GM18907 (cell line): ENCODE measurements at regions not wholly inside any gene's neighbourhood (a gene's known extent, or its start where the extent isn't known, plus 50 kb on each side); places are given as distances from the start of the nearest gene placed in this dataset.
"Not testable (repeated sequence)": the region's sequence is repeated elsewhere in the genome, so short reads cannot be mapped to it uniquely, and the experiment has no call there.

Source experiments
- ATAC-seq: cut with Tn5 transposase; IDR thresholded peaks from one replicate; pipeline ENCODE4 v1.9.1; 2021; ENCODE audit warnings: mild to moderate bottlenecking, moderate library complexity; ENCODE audit not compliant: unreplicated experiment

DNA sequence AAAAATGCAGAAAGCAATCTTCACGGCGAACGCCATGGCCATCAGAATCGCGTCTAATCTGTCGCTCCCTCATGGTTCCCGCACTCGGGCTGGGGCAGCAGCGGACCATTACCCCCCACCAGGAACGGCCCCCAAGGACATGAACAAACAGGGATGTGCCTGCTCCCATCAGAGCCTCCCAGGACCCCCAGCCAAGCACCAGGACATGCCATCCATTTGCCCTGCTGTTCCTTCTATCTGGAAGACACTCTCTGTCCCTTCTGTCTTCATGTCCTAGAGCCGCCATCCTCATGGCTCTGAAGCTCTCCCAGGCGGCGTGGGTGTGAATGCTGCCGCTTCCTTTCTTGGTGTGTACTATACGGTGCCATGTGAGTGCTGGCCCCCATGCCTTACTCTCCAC lies 371.8 kb downstream of the BCL11B start:
- ATAC-seq, result no peak

DNA sequence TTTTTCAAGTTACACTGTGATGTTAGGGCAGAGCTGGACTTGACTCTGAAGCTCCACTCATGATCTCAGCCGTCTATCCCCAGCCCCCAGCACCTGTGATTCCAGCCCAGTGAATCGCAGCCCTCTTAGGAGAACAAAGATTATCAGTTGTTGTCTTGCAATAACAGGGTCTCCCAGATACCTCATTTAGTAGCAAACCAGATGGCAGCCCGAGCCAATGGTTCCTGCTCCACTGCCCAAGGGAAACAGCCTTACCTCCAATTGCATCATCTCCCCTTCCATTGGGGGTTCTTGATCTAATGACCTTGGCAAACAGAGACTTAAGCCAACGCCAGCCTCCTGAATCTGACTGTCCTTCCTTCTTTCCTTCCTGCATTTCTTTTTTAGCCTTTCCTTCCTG lies 371.2 kb downstream of the BCL11B start:
- no peak for ATAC-seq

DNA sequence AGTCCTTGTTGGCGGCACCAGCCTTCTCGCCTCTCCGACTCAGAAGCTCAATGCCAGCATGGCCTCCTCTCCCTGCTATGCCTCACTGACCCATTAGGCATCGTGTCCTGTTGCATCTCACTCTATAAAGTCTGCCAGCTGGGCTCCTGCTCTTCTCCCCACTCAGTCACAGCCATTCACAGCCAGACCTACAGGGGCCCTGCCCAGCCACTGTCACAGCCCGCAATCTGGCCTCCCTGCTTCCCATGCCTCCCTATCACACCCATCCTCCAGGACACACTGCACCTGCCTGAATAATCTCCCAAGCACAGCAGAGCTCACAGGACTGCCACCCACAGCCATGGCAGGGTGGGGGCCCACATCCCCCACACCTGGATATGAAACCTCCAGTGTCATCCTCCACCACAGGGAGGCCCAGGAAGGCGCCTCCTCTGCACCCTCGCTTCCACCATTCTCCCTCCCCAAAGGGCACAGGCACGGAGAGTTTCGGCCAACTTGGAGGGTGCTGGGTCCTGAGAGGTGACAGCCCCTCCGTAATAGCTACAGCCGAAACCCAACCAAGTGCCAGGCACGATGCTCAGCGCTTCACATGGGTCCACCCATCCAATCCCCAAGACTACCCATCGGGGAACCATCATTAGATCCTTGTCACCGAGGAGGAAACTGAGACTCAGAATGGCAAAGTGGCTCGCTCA lies 370.3 kb downstream of the BCL11B start:
- no peak for ATAC-seq

DNA sequence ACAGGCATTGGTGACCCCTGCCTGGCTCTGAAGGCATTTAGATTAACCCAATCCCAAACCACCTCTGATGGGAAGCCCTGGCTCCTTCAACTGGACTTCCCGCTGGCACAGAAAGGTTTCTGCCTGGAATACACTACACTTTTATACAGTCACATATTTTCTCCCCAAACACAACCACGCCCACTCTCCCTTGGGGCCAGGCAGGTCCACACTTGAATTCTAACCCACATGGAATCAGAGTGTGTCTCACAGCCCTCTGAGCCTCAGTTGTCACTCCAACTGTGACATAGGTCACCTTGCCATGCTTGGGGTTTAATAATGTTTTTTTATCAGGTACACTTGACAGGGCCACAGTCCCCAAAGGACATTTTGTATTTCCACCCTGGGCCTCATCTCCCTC lies 368.6 kb downstream of the BCL11B start:
- ATAC-seq, result no peak

DNA sequence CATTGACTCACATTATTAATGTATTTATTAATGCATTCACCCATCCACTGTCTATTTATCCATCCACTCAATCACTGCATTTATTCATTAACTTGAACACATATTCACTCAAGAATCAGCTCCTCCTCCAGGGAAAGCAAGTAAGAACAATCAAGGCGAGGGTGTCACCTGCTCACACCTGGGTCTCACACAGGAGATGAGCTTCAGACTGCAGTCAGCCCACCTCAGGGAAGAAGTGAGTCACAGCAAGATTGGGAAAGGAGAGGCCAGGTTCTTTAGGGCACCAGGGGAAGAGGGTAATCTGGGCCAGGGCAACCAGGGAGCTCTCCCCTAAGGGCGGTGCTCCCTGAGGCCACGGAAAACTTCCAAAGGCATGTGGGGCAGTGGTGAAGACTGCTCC lies 367.3 kb downstream of the BCL11B start:
- no peak for ATAC-seq

DNA sequence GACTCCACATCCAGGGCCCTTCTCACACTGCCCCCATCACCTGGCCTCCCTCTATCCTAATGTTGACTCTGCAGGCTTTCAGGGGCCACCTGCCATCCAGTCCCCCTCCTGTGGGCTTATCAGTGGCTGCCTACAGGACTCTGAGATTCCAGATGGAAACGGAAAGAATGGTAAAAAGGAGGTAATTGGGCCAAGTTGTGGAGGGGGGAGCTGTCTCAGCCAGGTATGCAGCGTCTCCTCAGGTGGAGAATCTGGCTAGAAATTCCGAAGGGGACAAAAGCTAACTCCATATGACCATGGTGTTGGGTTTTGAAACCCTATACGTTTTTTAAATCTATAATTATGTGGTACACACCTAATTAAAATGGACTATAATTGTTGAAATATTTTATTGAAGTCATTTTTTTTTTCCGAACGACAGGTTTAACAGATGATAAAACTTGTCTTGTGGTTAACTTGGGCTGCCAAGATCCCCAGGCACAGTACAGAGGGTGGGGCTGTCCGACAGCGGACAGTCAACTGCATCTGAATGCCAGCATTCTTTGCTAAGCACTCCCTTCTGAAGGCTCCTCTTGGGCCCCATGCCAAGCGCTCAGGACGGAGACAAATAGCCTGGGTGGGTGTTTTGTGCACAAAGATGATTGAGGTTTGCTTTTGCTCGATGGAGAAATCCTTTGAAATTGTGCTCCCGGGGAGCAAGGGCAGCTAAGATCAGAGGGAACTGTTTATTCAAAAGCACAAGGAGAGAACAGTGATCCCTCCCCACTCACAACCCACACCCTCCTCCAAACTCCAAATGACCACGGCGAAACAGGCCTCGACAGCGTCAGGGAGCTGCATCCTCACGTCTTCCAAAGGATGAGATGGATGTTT lies 365.6 kb downstream of the BCL11B start:
- ATAC-seq, result no peak

DNA sequence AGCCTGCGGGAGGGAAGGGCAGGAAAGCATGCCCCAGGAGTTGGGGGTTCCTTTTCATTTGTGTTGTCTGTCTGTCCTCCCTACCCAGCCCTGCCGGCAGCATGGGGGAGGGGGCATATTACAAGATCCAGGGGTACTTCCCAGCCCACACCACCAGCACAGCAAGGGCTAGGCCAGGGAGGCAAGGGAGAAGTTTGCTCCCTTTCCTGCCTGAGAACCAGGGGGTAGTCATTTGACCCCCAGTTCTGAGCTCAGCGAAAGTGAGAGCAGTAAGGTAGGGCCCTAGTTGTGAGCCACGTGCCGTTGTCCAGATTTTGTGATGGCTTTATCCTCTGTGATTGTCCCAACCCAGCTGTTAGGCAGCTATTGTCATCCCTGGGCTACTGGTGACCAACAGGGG lies 364.7 kb downstream of the BCL11B start:
- ATAC-seq, result no peak

DNA sequence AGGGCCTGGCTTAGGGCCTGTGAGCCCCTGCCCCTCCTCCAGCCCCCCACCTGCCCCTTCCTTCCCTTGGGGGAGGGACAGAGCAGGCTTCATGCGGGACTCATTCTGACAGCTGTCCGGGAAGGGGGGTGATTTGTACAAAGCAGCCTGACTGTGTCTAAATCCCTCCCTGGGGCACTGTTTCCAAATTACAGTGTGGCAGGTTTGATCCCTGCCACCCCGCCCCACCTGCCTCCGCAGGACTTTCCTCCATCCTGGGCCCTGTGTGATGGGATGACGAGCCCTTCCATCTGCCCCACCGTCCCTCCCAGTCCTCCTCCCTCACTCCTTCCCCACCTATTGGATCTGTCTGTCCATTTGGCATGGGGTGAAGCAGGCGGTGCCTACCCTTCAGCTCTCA lies 363.9 kb downstream of the BCL11B start:
- no peak for ATAC-seq

DNA sequence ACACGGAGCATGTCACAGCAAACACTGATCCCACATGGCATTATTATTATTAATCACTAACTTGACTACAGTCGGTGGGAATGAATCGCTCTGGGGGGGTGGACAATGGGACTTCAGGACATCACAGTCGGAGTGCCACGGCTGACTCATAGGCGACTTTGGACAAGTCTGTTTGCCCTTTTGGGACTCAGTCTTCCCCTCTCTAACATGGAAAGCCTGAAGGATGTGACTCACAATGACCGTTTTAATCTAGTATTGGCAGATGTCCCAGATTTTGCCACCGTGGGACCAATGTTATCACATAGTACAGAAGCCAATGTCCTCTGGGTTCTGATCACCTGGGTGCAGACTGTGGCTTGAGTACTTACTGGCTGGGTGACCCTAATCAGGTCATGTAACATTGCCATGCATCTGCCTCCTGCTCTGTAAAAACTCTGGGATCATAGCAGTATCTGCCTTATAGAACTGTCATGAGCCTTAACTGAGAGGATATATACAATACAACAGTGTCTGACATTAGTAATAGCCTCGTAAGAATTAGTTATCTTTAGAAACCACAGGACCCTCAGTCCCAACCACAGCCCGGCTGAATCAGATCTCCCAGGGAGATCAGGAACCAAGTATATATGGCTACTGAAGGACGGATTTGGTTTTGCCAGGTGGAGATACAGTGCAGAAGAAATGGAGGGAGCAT lies 362.6 kb downstream of the BCL11B start:
- no peak for ATAC-seq

DNA sequence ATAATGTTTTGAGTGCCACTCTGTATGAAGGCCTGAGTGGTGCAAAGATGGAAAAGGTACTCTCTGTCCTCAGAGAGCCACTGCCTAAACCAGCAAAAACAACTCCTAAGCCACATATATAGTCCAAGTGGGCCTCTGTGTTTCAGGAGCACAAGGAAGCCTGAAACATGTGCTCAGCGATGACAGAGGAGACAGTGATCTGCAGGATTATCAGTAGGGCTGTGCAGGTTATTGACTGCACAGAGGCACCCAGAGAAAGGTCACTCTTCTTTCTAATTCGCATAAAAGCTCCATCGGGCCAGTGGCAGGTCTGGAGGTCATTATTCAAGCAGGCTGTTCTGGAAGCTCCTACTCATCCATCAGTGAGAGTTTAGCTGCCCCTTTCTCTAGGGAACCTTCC lies 361.9 kb downstream of the BCL11B start:
- no peak for ATAC-seq

DNA sequence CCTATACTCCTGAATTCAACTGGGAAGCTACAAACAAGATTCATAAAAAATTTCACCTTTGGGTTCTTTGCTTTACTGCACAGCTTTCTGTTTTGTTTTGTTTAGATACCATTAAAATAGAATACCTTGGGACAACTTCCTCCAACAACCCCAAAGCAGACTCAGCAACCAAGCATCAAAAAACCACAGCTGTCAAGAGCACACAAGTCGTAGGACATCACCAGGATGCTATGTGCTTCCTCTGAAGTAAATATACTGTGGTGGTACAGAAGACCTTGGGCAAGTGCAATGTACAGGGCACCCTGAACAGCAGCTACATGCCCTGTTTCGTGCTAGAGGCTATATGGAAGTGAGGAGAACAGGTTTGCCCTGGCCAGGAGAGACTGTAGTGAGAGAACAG lies 359.3 kb downstream of the BCL11B start:
- ATAC-seq, result no peak

DNA sequence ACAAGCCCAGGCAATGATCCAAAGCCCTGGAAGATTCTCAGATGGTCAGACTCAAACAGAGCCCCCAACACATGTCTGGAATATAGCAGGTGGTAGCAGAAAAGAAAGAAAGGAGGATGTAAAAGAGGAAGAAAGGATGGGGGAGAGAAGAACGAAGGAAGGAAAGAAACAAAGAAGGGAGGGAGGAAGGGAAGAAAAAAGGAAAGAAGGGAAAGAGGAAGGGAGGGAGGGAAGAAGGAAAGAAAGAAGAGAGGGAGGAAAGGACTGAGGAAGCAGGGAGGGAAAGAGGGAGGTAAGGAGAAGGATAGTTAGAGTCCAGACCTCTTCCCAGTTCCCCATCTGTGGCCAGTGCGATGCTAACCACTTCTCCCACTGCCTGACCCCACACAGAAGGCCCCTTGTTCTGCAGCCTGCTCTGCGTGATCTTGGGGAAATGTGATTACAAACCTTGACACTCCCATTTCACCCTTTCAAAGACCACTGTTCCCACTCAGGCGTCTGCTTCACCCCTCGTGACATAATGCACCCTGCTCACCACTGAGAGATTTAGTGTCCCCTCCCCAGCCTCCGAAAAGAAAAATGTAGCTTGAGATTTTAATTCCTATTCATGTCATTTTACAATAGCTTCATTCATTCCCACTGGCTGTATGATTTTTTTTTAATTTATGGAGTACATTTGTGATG lies 357.9 kb downstream of the BCL11B start:
- no peak for ATAC-seq

DNA sequence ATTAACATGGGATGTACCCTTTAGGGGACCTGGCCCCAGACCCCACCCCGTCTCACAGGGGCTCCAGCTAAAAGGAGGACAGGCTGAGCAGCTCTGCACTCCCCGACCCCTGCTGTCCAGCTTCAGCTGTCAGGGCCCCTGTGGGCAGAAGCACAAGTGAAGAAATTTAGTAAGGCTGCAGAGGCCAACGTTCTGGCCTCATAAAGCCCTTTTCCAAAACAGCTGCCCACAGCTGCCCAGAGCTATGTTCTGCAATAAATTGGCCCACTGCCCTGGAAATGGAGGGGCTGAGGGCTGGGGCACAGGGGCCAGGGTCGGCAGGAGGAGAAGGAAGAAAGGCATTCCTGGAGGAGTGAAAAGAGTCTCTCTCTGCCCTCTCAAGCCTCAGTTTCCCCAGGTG lies 357.1 kb downstream of the BCL11B start:
- no peak for ATAC-seq

DNA sequence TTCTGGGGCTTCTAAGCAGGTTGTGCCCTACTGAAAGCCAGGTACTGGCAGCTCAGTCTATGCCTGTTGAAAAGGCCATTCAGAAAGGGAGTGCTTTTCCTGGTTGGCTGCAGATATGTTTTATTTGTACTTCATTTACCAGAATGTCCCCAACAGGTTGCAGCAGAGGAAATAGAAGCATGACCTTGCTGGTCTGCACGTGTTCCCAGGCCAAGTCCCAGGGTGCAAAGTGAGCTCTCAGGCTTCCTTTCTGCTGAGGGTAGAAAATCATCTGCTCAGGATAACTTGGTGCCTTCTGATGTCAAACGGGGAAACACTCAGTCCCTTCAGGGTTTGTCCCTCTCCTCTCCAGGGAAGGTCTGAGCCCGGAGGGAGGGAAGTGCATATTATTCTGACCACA lies 356.4 kb downstream of the BCL11B start:
- ATAC-seq, result no peak

DNA sequence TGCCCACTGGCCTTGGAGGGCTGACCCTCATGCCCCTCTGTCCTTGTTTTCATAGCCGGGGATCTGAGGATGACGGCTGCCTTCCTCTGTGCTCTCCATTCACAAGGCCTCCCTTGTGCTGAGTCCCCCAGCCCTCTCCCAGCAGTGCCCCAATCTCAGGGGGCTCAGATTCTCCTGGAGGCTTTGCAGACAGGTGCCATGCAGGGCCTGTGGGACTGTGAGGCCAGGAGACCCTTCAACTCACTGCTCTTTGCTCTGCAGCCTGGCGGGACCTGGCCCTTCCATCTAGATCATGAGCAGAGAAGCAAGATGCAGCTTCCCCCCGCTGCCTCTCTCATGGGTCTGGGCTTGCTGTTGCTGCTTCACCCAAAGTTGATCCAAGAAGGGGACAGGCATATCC lies 356.0 kb downstream of the BCL11B start:
- no peak for ATAC-seq

DNA sequence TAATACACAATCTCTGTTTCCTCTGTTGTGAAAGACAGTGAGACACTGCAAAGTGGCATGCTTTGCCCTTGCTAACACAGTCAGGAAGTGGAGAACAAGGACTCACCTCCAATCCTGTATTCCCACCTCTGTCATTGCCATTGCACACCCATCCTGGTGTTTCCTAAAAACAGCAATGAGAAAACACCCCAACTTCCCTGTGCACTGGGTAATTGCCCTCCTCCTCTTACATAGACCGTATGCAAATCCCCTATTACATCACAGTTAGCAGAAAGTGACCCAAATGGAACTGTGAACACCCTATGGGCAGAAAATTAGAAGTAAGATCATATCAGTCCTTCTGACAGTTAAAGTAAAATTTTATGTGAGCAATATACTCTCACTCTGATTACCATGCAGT lies 355.5 kb downstream of the BCL11B start:
- no peak for ATAC-seq

DNA sequence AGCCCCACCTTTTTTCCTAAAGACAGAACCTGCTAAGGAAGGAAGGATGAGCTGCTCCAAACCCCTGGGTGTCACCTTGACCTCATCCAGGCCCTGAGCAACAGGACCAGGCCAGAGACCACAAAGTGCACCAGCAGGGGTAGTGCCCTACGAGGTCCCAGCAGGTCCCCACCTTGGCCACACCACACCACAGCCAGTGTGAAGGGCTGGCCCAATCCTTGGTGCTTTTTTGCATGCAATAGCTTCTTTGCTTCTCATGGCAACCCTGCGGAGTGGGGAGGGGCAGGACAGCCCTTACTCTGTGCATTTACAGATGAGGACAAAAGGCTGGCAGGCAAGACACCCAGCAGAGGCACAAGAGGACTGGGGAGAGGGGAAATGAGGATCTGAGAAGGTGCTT lies 352.6 kb downstream of the BCL11B start:
- ATAC-seq, result no peak

DNA sequence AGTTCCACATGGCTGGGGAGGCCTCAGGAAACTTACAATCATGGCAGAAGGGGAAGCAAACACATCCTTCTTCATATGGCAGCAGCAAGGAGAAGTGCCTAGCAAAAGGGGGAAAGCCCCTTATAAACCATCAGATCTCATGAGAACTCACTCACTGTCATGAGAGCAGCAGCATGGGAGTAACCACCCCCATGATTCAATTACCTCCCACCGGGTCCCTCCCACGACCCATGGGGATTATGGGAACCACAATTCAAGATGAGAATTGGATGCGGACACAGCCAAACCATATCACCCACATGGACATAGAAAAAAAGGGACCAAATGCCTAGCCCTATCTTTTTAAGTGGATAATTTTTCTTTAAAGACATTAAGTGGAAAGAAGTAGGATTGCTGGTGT lies 350.7 kb downstream of the BCL11B start:
- not testable (repeated sequence) for ATAC-seq

DNA sequence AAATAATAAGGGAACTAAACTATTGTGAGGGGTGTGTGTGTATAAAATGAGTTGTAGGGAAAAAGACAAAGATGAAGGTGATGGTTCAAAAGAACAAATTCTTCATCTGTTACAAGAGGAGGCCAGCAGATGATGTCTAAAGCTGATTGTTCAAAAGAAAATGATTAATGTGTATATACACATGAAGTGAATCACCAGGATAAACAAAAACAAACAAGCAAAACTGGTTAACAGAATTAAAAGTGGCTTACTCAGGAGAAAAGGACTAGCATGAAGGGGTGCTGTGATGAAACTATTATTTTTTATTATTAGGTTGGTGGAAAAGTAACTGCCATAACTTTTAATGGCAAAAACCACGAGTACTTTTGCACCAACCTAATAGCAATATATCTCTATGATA lies 348.4 kb downstream of the BCL11B start:
- no peak for ATAC-seq

DNA sequence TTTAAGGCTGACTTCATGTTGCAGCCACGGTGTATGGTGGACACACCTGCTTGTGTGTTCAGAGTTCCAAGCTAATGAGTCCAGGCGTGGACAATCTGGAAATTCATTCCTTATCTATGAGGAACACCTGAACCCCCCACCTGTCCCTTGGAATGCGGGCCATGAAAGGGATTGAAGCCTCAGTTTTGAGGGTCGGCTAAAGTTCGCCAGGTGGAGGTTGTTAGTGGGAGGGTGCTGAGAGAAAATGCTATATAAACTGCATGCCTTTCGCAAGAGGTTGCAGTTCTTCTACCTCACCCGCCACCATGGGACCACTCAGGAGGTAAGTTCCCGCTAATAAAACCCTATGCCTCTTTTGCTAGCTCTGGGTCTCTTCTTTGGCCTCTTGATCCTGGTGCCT lies 348.0 kb downstream of the BCL11B start:
- ATAC-seq, result no peak

DNA sequence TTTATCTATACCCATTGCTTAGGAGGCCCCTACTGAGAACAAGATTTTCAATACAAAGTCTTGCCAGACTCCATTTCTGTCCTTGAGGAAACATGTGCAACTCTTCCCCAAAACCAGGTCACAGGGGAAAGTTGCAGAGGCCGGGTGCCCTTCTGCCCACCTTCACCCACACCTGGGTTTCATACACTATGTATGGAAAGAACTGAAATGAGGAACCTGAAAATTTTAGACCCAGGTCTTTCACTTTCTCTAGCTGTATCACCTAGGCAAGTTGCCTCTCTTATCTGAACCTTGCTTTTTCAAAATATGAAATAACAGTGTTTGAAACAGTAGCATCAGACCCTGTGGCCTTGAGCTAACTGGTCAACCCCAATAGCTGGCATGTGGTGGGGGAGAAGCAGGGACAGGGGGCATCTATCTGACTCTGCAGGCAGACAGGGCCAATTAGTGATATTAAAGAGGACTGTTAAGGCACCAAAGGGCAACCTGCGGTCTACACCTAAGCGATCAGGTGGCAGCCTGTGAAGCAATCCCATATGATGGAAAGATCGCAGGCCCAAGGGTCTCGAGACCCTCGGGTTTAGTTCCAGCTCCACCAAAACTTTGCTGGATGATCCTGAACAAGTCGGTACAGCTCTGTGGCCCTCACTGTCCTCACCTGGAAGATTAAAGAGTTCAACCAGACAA lies 346.5 kb downstream of the BCL11B start:
- no peak for ATAC-seq
